Globus pallidus (tissue), 1 donor: ENCODE measurements at regions not wholly inside any gene's neighbourhood (a gene's known extent, or its start where the extent isn't known, plus 50 kb on each side); places are given as distances from the start of the nearest gene placed in this dataset.

Source experiments
- DNase-seq: peaks from one replicate; pipeline ENCODE4 v3.0.0-alpha.2; 2015; ENCODE audit warnings: low spot score

- DNase-seq, result no peak
Observed at GRCh38 chr13:78334059-78334458, 269.3 kb downstream of the POU4F1 start.

DNA sequence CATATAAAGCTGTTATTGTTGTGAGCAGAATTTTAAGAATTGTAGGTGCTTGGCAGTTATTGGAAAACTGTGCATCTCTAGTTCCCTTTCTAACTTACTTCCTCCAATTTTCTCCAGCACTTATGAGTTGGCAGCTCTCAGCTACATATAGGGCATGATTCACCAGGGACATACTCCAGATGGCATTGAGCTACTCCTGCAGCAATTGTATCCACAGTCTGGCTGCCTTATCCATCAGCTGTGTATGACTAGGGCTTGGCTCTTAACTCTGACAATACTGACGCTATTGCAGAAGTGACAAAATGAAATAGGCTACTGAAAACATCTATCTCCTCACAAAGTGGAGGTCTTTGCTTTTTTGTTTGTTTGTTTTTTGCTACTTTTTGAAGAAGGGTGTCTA, 276.7 kb downstream of the POU4F1 start:
- no peak for DNase-seq

DNA sequence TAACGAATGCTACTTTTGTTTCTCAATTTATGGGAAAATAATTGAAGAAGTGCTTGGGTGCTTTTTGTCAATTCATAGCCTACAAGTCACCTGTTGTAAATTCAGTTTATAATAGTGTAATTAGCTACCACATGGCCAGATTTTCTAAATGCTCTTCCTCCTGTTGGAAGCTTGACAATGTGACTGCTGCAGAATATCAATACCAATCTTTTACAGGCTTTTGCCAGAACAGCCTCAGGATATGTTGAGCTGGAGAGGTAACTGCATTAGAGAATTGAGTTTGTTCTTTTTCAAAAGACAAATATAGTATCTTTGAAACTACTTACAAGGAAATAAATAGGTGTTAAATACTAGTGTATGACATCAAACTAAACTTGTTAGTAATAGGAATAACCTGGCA, 277.8 kb downstream of the POU4F1 start:
- DNase-seq, result no peak

DNA sequence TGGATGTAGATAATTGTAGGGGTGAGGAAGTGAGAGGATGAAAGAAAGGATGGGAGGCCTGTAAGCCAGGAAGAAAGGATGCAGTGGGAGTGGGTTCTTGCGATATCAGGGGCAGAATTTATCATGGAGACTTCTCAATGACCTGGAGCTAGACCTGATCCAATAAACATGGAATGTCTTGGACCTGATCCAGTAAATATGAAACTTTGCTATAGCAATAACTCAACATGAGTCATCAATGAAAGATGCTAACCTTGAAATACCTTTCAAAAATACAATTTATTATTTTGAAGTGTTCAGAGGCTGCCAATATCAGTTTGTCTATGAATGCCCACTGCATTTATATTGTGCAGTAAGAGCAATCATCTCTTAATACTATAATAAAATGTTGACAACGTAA, 279.5 kb downstream of the POU4F1 start:
- no peak for DNase-seq

DNA sequence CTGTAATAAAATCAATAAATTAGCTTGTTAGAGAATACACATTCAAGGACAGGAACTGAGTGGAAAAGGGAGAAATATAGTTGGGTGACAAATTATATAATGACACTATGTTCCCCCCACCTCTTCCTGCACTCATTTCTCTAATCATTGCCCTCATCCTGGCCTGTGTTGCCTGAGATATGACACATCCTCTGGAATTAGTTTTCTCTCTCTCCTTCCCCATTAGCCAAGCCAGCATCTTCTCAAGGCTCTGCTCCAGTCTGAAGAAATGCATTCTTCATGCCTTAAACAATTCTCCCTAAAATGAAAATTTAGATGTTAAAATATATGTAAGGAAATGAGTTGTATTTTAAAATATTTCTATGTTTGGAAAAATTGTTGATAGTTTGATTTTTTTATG, 280.3 kb downstream of the POU4F1 start:
- no peak for DNase-seq

DNA sequence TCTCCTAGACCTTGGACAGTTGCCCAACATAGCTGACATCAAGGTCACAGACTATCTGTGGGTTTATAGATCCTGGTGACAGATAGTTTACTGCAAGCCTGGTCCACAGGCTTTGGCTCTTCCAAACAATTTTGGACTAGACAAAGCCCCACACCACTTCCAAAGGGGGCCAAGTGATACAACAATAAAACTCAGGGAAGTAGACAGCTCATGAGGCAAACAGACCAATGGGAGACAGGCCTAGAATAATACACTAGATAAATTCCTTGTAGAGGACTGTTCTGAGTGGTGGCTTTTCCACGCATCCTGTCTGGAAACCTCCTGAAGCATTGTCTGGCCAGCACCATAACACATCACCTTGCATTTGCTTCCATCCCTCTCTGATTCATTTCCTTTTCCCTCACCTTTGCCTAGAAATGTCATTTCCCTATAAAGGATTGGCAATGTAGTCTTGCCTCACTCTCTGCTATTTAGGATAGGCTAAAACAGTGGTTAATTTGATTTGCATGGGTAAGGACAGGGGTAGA, 284.2 kb downstream of the POU4F1 start:
- no peak for DNase-seq

DNA sequence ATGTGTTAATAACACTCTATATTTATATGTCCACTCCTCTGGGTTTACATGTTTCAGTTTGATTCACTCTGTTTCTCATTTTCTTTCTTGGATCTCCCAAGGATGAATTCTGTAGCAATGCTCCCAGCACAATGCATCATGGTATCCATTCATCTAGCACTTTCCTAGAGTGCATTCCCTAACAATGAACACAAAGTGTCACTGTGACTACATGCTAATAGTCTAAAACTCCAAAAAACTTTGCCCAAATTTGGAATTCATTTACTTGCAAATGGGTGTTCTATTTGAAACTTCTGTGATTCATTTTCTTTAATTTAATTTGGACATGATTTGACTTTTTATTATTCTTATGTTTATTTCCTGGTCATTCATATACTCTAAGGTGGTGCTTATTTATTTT, 286.3 kb downstream of the POU4F1 start:
- no peak for DNase-seq

- no peak for DNase-seq
Observed at GRCh38 chr13:78309497-78310180, 293.7 kb downstream of the POU4F1 start.

GRCh38 chr13:78306519-78307206, 296.7 kb downstream of the POU4F1 start:
- no peak for DNase-seq

GRCh38 chr13:78305171-78305570, 298.2 kb downstream of the POU4F1 start:
- DNase-seq, result no peak

- DNase-seq, result no peak
Observed at GRCh38 chr13:78299832-78300623, 303.3 kb downstream of the POU4F1 start.

DNA sequence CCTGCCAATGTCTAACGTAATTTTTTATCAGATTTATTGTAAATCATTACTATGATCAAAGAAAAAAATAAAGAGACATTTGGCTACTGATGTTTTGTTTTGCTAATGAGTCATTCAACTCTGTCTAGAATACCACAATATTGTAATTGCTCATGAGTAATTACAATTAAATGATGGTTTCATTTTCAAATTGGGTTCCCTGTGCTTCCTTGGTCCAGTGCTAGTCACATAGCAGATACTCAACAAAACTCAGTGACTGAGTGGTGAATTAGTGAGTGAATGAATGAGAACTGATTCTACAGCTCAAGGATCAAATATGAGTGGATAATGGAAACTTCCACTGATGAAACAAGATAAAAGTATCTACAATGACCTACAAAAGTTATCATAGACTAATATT, 304.7 kb downstream of the POU4F1 start:
- DNase-seq, result no peak

- DNase-seq, result no peak
Observed at GRCh38 chr13:78286748-78287147, 316.6 kb downstream of the POU4F1 start.

DNA sequence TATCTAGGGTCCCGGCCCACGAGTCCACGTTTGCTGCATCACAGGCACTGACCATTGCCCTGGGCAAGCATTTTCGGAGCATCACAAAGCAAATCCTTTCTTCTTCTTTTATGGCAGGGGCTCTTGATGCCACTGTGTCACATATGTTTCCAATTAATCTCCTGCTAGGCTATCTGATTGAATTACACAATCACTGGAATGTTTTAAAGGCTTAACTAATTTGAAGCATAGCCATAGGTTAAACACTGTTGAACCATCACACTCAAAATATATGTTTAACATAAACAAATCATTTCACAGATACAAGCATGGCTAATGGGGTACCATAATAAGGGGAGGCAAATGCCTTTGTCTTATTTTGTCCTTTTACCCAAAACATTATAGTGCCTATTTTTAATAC, 338.3 kb downstream of the POU4F1 start:
- no peak for DNase-seq

GRCh38 chr13:78258304-78258703, 339.7 kb upstream of the EDNRB start:
- DNase-seq, result no peak

DNA sequence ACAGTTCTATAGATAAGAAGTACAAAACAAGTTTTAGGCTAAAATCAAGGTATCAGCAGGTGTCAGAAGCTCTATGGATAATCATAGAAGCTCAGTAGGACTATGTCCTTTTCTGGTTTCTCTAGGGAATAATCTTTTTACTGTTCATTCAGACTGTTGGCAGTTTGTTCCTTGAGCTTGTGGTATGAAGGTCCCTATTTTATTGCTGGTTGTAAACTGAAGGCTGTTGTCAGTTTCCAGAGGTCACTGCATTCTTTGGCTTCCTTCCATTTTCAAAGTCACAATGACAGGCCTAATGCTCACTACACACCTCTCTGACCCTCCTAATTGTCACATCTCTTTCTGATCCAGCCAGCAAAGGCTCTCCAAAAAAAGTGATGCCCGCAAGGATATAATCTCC, 337.9 kb upstream of the EDNRB start:
- no peak for DNase-seq

DNA sequence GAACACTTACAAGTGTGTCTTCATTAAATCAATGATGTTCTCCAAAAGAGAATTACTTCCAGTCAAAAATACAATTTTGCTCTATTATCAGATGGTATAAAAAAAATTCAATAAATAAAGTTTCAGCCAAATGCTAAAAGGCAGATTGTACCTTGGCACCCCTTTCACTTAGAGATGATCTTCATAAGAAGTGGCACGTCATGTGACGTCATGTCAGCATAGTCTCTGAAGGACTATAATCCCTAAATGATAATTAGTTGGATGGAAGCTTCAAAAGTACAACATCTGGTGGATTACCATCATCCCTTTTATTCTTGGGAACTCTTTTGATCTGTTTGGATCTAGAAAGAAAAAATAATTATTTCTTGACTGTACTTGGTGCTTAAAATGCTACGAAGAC, 335.5 kb upstream of the EDNRB start:
- no peak for DNase-seq

DNA sequence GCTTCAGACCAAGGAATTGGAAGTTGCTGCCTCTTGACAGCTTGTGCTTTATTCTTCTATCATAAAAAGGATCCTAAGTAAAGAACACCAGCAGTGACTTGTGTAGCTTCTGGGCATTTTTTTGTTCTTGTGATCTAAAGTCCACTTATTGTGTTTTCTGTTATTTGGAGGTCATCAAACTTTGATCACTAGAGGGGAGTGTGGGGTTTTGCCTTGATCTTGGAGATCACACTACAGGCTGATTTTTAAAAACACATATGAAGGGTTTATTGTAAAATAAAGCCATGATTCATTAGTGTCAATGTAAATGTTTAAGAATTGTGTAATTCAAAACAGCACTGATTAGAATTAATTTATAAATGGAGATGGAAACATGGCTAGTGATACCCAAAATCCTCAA, 328.7 kb upstream of the EDNRB start:
- no peak for DNase-seq

DNA sequence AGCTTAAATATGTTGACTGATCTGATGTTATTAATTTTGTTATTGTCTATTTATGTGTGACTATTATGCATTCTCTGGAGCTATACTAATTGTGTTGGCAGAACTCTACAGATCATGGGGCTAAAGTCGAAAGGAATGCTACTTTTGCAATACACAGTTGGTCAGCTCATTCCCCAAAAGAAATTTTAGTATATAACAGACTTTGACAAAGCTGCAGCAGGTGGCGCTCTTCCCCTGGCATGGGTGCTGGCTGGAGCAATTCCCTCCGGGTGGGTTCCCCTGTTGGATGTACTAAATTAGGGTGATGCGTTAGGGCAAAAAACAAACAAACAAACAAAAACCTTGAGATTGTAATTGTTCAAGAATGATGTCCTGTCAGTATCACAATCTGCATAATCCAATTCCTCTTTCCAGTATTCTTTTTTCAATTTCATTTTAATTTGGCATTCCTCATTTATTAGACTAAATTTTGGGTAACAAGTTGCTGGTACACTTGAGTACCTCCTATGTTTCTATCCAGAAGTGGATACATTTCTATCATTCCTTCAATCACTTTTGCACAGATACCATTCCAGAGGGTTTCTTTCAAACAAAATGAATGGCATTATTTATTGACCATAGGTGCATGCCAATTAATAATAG, 322.8 kb upstream of the EDNRB start:
- DNase-seq, result peak; percentile 6

- no peak for DNase-seq
Observed at GRCh38 chr13:78239714-78240113, 321.1 kb upstream of the EDNRB start.

DNA sequence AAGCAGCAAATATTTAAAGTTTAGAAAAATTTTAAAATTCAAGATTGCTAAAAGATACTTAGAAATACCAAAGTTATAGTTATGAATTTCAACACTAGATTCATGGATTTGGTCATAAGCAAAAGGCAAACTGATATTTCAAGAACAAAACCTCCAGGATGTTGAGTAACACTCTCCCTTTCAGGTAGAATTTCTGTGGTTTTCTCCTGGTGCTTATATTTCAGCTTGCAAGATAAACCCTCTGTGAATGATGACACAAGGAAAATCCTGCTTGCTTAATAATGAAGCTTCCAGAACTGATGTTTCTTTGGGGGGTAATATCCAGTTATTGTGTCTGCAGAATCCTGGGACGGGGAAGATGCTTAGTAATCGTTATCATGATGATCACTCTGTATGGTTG, 320.3 kb upstream of the EDNRB start:
- DNase-seq, result no peak

DNA sequence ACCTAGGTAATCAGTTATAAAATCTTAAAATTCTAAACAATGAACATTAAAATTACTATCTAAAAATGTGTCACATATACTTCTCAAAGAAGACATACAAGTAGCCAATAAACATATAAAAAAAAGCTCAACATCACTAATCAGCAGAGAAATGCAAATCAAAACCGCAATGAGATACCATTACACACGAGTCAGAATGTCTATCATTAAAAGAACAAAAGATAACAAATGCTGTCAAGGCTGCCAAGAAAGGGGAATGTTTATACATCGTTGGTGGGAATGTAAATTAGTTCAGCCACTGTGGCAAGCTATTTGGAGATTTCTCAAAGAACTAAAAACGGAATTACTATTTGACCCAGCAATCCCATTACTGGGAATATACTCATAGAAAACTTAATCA, 310.3 kb upstream of the EDNRB start:
- no peak for DNase-seq
